ENCODE measurements at regions not wholly inside any gene's neighbourhood (a gene's known extent, or its start where the extent isn't known, plus 50 kb on each side); places are given as distances from the start of the nearest gene placed in this dataset.

- H2AFZ ChIP-seq (ENCODE audit: low read depth, low read length), result no peak overlapping the region
- no peak overlapping the region for H3K9ac ChIP-seq (replicated peaks; ENCODE audit: extremely low read depth, insufficient read depth, low read length)
- H3K4me1 ChIP-seq (ENCODE audit: control insufficient read depth, extremely low read depth, insufficient read depth, low read length), result no peaks in the 10 kb centered on the region
- DNase-seq (ENCODE audit: low read depth, low spot score) (no peak), FAIRE-seq (no peak)
- H3K4me2 ChIP-seq (ENCODE audit: insufficient read depth, low read length), result no peak overlapping the region
- H3K9me3 ChIP-seq (replicated peaks; ENCODE audit: control insufficient read depth, insufficient read depth, low read length), result peaks cover 2% of the 10 kb centered on the region
- BruUV-seq (replicated peaks), result no TSS peak
- H3K79me2 ChIP-seq (ENCODE audit: control insufficient read depth, insufficient read depth, low read length), result no peaks in the 10 kb centered on the region
- intact Hi-C loops (cut with micrococcal nuclease), result no loop called here
- no peaks in the 10 kb centered on the region for H3K9me1 ChIP-seq (replicated peaks; ENCODE audit: control insufficient read depth, extremely low read depth, insufficient read depth, low read length)
- no peaks in the 10 kb centered on the region for H4K20me1 ChIP-seq (replicated peaks; ENCODE audit: control insufficient read depth, extremely low read depth, insufficient read depth, low read length)
- no peaks in the 10 kb centered on the region for H3K36me3 ChIP-seq (ENCODE audit: control insufficient read depth in 2 of 2, extremely low read depth in 1 of 2, insufficient read depth in 2 of 2, low read length in 2 of 2)
- H3K27me3 ChIP-seq (ENCODE audit: control insufficient read depth in 2 of 2, insufficient read depth in 2 of 2, low read length in 2 of 2), result no peaks in the 10 kb centered on the region
- ChIA-PET POLR2A (no interaction called here), CTCF (no interaction called here)
- TF ChIP-seq CTCF (IDR thresholded peaks at IDR 0.05; ENCODE audit: extremely low read depth in 1 of 2, insufficient read depth in 1 of 2, low read depth in 1 of 2, low read length in 2 of 2), result no peak
- TF ChIP-seq MAX (IDR thresholded peaks at IDR 0.05; ENCODE audit: insufficient read depth, insufficient read length), result no peak
- no peak for TF ChIP-seq MYC (IDR thresholded peaks at IDR 0.05; ENCODE audit: low read depth, low read length)
- no peak for TF ChIP-seq FOS (IDR thresholded peaks at IDR 0.05; ENCODE audit: borderline replicate concordance, insufficient read depth, low read length)
- no peak for TF ChIP-seq POLR2AphosphoS5 (IDR thresholded peaks at IDR 0.05; ENCODE audit: insufficient read depth, low read depth, low read length)
- no peak for TF ChIP-seq GATA2 (IDR thresholded peaks at IDR 0.05; ENCODE audit: insufficient read depth, insufficient read length, low read depth, low read length)
- TF ChIP-seq JUN (IDR thresholded peaks at IDR 0.05; ENCODE audit: borderline replicate concordance, insufficient read depth, insufficient read length, low read depth), result no peak
- no peak for TF ChIP-seq POLR2A (IDR thresholded peaks at IDR 0.05; ENCODE audit: low read depth, low read length)
- TF ChIP-seq EZH2 (IDR thresholded peaks at IDR 0.05; ENCODE audit: borderline replicate concordance, low read depth, low read length, severe bottlenecking), result no peak
- no peak overlapping the region for H3K4me3 ChIP-seq (replicated peaks in 1 of 3; ENCODE audit: insufficient read depth in 1 of 3, low read depth in 1 of 3, low read length in 3 of 3)
- H3K27ac ChIP-seq (ENCODE audit: insufficient read depth, low read depth, low read length), result no peak overlapping the region
- dilution Hi-C loops (cut with MboI; ENCODE audit: extremely low pct_ligation_motif_present, low sequenced_read_pairs), result no loop called here
Observed at GRCh38 chr12:126537961-126538530, 1472.8 kb downstream of the AACS start.

All from endothelial cell of umbilical vein (primary cell).